Choroid plexus epithelial cell (primary cell): ENCODE measurements at regions not wholly inside any gene's neighbourhood (a gene's known extent, or its start where the extent isn't known, plus 50 kb on each side); places are given as distances from the start of the nearest gene placed in this dataset.
"Not testable (repeated sequence)": the region's sequence is repeated elsewhere in the genome, so short reads cannot be mapped to it uniquely, and the experiment has no call there.

Experiments used
- DNase-seq: peaks from one replicate; pipeline ENCODE4 v3.0.0-alpha.2; 2010; ENCODE audit warnings: low read depth
- H3K4me3 ChIP-seq: 2 replicates; pipeline ENCODE4 v1.5.1; 2011; ENCODE audit warnings: low read depth, mild to moderate bottlenecking, control low read depth, low read length, moderate library complexity
- CTCF ChIP-seq: conservative IDR thresholded peaks from 2 replicates; pipeline ENCODE4 v1.5.1; 2011; ENCODE audit warnings: low read depth, mild to moderate bottlenecking, control low read depth, inconsistent platforms, low read length, moderate library complexity

- H3K4me3 ChIP-seq = no peak overlapping the region
- DNase-seq = no peak
- no peak for TF ChIP-seq CTCF
These were observed 703.7 kb upstream of the MGAT4C start for GRCh38 chr12:86959766-86960458.

DNA sequence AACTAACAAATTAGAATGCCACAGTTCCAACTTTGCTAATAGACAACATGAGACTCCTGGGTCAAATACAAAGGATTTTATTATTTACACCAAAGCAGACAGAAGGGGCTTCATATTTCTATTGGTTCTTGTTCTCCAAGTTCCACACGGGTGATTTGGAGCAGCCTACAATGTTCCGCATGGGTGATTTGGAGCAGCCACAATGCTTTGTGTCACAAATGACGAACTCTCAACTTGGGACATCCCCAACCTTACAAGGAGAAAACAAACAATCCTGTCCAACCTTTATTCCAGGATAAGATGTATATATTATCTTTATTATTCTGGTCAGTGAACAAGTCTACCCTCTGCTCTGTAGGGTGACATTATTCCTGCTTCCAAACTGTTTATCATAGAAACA lies 694.3 kb upstream of the MGAT4C start:
- no peak for DNase-seq
- TF ChIP-seq CTCF = no peak

DNA sequence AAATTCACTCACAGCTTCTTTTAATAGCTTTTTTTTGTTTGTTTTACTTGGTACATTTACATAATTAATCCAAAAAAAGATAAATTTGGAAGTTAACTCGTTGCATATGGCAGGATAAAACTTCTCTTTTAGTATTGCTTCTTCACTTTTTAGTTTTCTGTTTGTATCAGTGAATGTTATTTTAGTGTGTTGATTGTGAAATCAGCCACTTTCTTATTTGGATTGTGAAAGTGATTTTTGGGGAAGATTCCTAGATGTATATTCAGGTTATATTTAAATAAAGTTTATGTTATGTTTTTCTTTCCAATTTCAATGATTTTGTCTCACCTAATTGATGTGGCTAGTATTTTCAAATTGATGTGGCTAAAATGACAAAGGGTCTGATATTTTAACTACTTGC lies 693.9 kb upstream of the MGAT4C start:
- no peak for TF ChIP-seq CTCF
- DNase-seq = peak; percentile 11
- H3K4me3 ChIP-seq = no peak overlapping the region

More for the DNA sequence above, 694.3 kb upstream of the MGAT4C start:
- H3K4me3 ChIP-seq = no peak overlapping the region

- DNase-seq = peak; percentile 90
- TF ChIP-seq CTCF = no peak
- no peak overlapping the region for H3K4me3 ChIP-seq
These were observed 692.7 kb upstream of the MGAT4C start for GRCh38 chr12:86948851-86949250.

- DNase-seq = no peak
- TF ChIP-seq CTCF = no peak
- no peak overlapping the region for H3K4me3 ChIP-seq
These were observed 689.5 kb upstream of the MGAT4C start for GRCh38 chr12:86945685-86946196.

DNA sequence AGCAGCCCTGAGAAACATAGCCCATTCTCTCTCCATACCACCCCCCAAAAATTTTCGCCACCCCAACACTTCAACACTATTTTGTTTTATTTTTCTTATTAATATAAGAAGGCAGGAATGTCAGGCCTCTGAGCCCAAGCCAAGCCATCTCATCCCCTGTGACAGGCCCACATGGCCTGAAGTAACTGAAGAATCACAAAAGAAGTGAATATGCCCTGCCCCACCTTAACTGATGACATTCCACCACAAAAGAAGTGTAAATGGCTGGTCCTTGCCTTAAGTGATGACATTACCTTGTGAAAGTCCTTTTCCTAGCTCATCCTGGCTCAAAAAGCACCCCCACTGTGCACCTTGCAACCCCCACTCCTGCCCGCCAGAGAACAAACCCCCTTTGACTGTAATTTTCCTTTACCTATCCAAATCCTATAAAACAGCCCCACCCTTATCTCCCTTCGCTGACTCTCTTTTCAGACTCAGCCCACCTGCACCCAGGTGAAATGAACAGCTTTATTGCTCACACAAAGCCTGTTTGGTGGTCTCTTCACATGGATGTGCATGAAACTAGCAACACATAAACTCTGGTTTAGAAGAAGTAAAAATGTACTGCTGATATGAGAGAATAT lies 688.1 kb upstream of the MGAT4C start:
- H3K4me3 ChIP-seq, DNase-seq: not testable (repeated sequence)

GRCh38 chr12:86931714-86932113 lies 675.5 kb upstream of the MGAT4C start:
- H3K4me3 ChIP-seq = no peak overlapping the region
- no peak for TF ChIP-seq CTCF
- DNase-seq = no peak
